ENCODE measurements at regions not wholly inside any gene's neighbourhood (a gene's known extent, or its start where the extent isn't known, plus 50 kb on each side); places are given as distances from the start of the nearest gene placed in this dataset.

DNA sequence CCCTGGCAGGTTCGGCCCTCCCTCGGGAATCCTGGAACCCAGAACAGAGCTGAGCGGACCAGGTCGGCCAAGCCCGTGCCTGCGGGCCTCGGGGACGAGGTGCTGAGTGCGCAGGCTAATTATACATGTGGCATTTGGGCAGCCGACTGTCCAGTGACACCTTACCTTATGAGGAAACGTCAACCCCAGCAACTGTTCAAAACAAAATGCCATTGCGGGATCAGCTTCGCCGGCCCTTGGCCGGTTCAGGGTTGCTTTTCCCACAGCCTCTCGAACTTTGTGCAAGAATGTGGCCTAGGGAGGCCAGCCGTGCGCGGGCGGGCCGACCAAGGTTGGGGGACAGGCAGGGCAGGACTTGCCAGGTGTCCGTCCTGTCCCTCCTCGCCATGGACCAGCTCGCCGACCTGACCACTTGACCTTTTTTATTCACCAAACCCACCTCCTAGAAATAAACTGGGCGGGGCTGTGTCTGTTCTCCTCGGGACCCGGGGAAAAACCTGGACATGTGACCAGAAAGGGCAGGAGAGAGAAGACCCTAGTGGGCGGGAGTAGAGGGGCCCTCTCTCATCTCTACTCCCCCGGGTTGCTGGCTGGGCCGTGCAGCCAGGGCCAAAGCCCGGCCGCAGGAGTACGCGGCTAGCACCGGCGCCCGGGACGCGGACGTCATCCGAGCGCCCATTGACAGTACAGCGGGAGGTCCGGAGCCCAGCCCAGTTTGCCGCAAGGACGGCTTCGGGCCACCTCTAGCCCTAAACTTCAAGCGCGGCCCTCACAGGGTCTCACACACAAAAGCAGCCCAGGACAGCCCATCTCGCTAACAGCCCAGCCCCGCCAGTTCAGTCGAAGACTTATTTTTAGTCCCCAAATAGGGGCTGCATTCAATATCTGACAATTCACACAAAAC, 134.3 kb upstream of the C11orf58 start:
- TF ChIP-seq CTCF (conservative IDR thresholded peaks at IDR 0.05 in 1 of 2, IDR thresholded peaks at IDR 0.05 in 1 of 2; ENCODE audit: extremely low read depth in 1 of 2, insufficient read depth in 1 of 2, low read depth in 1 of 2, low read length in 2 of 2) = no peak
- no peak for TF ChIP-seq EZH2 (IDR thresholded peaks at IDR 0.05; ENCODE audit: borderline replicate concordance, low read length)

Measured in mammary epithelial cell (primary cell).